Pancreas (tissue), 10 donors: ENCODE measurements at regions not wholly inside any gene's neighbourhood (a gene's known extent, or its start where the extent isn't known, plus 50 kb on each side); places are given as distances from the start of the nearest gene placed in this dataset.
"Not testable (repeated sequence)": the region's sequence is repeated elsewhere in the genome, so short reads cannot be mapped to it uniquely, and the experiment has no call there.

Experiments
- ATAC-seq, 4 donors: fragments of 200-7000 bp; cut with Tn5 transposase; one replicate each; pipeline versions ENCODE4 v1.8.0 to v1.9.1; 2020; ENCODE audit warnings: mild to moderate bottlenecking in 4 of 4, moderate library complexity in 4 of 4
- DNase-seq, 6 donors: peaks; one replicate each; pipeline ENCODE4 v3.0.0-alpha.2; 2020
- FAIRE-seq: peaks from 2 replicates; lab custom pipeline; 2012; peaks lifted over from hg19 to GRCh38; lab: Jason Lieb, UNC
- H3K27ac ChIP-seq, 4 donors: fragments of 200-600 bp; sonication (generic); 1 replicate in 3 of 4; 2 replicates in 1 of 4; pipeline versions ENCODE4 v1.5.0 to v1.8.0; 2020
- H3K27me3 ChIP-seq, 4 donors: fragments of 200-600 bp; one replicate each; pipeline ENCODE4 v1.8.0; 2021
- H3K36me3 ChIP-seq, 3 donors: fragments of 200-600 bp; sonication (generic) in 1 of 3; one replicate each; pipeline versions ENCODE4 v1.5.0 to v1.8.0; 2020 to 2021
- H3K4me1 ChIP-seq, 3 donors: fragments of 200-600 bp; one replicate each; pipeline ENCODE4 v1.8.0; 2021
- H3K4me3 ChIP-seq, 4 donors: fragments of 200-600 bp; sonication (generic) in 2 of 4; one replicate each; pipeline versions ENCODE4 v1.5.0 to v1.8.0; 2020 to 2021
- H3K9me3 ChIP-seq, 4 donors: fragments of 200-600 bp; one replicate each; pipeline ENCODE4 v1.8.0; 2021
- CTCF ChIP-seq, 4 donors: fragments of 200-600 bp; sonication (generic) in 3 of 4; IDR thresholded peaks; one replicate each; pipeline versions ENCODE4 v1.5.0 to v1.8.0; 2021; ENCODE audit warnings: antibody characterized with exemption in 4 of 4
- WGBS, 2 donors: extraction: QIAGEN DNeasy Blood & Tissue Kit; methylation state at CpG; one replicate each; pipeline ENCODE4 v1.1.7; 2013; 5-methylcytosine and 5-hydroxymethylcytosine counted together
- intact Hi-C, 3 donors: fragments of 100-400 bp; cut with DNase I; formaldehyde crosslinking; loops; one replicate each; pipeline versions ENCODE4 v1.11.1 to v1.14.2; 2022
- donor health status: healthy with polysubstance abuse.
- donor health status: DM: no; HTN: no; CAD: no; lungs with moderate emphysema.
- donor health status: DM: no; HTN: no; CAD: no.
- donor health status: control.
- donor health status: control.
- donor health status: Bipolar disorder and iron deficiency.
- donor health status: DM: yes; HTN: yes; CAD: no.
- donor health status: DM: no; HTN: no; CAD: no.
- donor health status: DM: no; HTN: no; CAD: no.
- donor health status: DM: yes; HTN: yes; CAD: no.

DNA sequence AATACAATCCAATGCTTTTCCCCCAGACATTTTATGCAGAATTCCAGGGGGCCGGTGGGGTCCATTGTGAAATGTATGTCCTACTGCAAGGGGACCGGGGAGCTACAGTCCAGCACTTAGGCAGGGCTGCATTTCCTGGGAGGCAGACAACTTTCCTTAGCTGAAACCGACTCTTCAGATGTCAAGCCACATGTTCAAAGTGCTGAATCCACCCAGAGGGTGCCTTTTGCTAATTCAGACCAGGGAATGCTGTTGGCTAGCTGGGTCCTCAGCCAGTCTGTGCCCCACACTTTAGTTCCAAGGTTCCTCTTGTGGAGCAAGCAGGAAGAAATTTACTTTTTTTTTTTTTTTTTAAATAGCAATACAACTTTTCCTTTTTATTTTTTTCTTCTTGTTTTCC, 219.5 kb upstream of the LRTM1 start:
- 55 to 65% methylated on average over 3 of the region's 3 CpGs for WGBS, 2 donors

DNA sequence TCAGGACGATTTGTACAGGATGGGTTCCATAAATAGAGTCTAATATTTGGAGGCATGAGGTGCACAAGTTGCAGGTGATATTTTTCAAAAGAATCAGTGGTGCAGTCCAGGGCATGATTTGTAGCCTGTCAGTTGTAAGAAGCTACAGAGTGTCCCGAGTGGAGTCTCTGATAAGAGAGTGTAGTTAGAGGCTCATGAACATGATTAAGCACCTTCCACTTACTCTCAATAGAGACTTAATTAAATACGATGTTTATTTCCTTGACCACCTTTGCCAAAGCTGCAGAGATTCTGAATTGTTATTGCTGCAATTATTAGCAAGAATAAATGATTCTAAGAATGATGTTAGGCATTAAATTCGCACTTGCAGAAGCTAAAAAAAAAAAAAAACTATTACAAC, 218.4 kb upstream of the LRTM1 start:
- H3K27me3 ChIP-seq = no peaks in the 10 kb centered on the region
- no peak for TF ChIP-seq CTCF (IDR thresholded peaks at IDR 0.05)
- FAIRE-seq (no peak), ATAC-seq (no peak), DNase-seq (no peak)
- no peaks in the 10 kb centered on the region for H3K36me3 ChIP-seq
- no peaks in the 10 kb centered on the region for H3K4me1 ChIP-seq
- intact Hi-C loops = no loop called here
- H3K4me3 ChIP-seq = no peak overlapping the region
- H3K9me3 ChIP-seq = no peaks in the 10 kb centered on the region
- H3K27ac ChIP-seq = no peak overlapping the region
- WGBS, 2 donors = 28 to 30% methylated on average over 4 of the region's 4 CpGs

More for the DNA sequence above, 219.5 kb upstream of the LRTM1 start:
- TF ChIP-seq CTCF (IDR thresholded peaks at IDR 0.05) = no peak
- no peaks in the 10 kb centered on the region for H3K9me3 ChIP-seq
- no peak for ATAC-seq
- no peak overlapping the region for H3K27ac ChIP-seq
- no peaks in the 10 kb centered on the region for H3K4me1 ChIP-seq
- DNase-seq = no peak
- no peaks in the 10 kb centered on the region for H3K27me3 ChIP-seq
- intact Hi-C loops = no loop called here
- no peak overlapping the region for H3K4me3 ChIP-seq
- no peaks in the 10 kb centered on the region for H3K36me3 ChIP-seq
- no peak for FAIRE-seq

DNA sequence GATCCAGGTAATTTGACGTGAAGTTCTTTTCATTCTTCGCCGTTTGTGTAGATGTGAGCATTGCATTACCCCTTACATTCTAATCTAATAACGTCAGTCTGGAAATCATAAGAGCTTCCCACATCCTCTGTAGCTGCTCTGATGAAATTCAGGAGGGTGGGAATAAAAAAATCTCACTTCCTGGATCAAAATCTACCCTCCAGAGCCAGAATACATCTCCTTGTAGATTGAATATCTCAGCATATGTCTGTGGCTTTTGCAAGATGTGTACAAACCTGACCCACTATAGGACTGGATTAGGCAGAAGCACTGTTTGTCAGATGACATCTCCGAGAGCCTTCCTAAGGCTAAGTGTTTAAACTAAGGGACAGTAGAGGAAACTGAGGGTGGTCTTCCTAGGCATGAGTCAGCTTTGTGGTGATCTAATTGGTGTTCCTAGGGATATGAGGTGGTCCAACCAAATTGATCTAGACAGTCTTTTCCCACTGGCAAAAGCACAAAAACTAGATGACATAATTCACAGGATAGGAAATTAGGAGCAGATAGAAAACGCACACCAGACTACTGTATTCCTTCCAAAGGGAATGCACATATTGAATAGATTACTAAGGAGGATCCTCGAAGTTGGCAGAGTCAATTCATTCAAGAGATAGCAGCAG, 216.3 kb upstream of the LRTM1 start:
- WGBS, 2 donors = 52 to 62% methylated on average over 7 of the region's 7 CpGs
- no peak for DNase-seq
- Histone ChIP-seq H3K4me3 (no peak overlapping the region), H3K9me3 (no peaks in the 10 kb centered on the region), H3K27me3 (no peaks in the 10 kb centered on the region), H3K36me3 (no peaks in the 10 kb centered on the region), H3K4me1 (no peaks in the 10 kb centered on the region), H3K27ac (no peak overlapping the region)
- no peak for ATAC-seq
- no peak for FAIRE-seq
- intact Hi-C loops = no loop called here
- TF ChIP-seq CTCF (IDR thresholded peaks at IDR 0.05) = no peak

DNA sequence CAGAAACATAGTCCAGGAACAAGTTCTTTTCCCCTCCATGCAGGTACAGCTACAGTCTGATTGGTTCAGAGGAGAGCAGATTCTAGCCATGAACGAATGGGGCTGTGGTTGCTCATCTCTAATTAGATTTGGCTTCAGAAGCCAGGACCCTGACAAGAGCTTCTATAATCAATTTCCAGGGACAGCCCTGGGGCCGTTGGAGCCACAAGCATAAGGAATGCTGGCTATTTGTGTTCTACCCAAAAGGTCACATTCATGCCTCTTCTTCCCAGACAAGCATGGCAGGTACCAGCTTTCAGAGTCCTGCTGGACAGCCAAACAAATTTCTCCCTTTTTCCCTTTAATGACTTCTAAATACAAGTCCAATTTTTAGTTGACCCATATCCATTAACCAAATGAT, 215.5 kb upstream of the LRTM1 start:
- TF ChIP-seq CTCF (IDR thresholded peaks at IDR 0.05) = no peak
- WGBS, 2 donors = 30 to 38% methylated on average over 2 of the region's 2 CpGs
- DNase-seq = no peak
- no peaks in the 10 kb centered on the region for H3K4me1 ChIP-seq
- no peak overlapping the region for H3K4me3 ChIP-seq
- H3K27ac ChIP-seq = no peak overlapping the region
- no peaks in the 10 kb centered on the region for H3K36me3 ChIP-seq
- intact Hi-C loops = no loop called here
- FAIRE-seq = no peak
- ATAC-seq = no peak
- no peaks in the 10 kb centered on the region for H3K27me3 ChIP-seq
- no peaks in the 10 kb centered on the region for H3K9me3 ChIP-seq

DNA sequence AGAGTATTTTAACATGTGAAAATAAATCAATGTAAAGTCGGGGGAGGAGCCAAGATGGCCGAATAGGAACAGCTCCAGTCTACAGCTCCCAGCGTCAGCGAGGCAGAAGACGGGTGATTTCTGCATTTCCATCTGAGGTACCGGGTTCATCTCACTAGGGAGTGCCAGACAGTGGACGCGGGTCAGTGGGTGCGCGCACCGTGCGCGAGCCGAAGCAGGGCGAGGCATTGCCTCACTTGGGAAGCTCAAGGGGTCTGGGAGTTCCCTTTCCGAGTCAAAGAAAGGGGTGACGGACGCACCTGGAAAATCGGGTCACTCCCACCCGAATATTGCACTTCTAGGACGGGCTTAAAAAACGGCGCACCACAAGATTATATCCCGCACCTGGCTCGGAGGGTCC, 208.4 kb upstream of the LRTM1 start:
- 88 to 89% methylated on average over 24 to 25 of the region's 25 CpGs for WGBS, 2 donors
- FAIRE-seq, H3K27me3 ChIP-seq, intact Hi-C loops, H3K4me1 ChIP-seq, ATAC-seq, DNase-seq, H3K9me3 ChIP-seq, H3K4me3 ChIP-seq, H3K27ac ChIP-seq, H3K36me3 ChIP-seq: not testable (repeated sequence)
